Right lobe of liver (tissue), 6 donors: ENCODE measurements at regions not wholly inside any gene's neighbourhood (a gene's known extent, or its start where the extent isn't known, plus 50 kb on each side); places are given as distances from the start of the nearest gene placed in this dataset.

ENCODE experiments used
- ATAC-seq, 4 donors: fragments of 200-7000 bp; cut with Tn5 transposase; one replicate each; pipeline ENCODE4 v1.9.1; 2020; ENCODE audit warnings: mild to moderate bottlenecking in 4 of 4, moderate library complexity in 4 of 4
- DNase-seq, 3 donors: peaks; one replicate each; pipeline ENCODE4 v3.0.0-alpha.2; 2020
- H3K27ac ChIP-seq, 3 donors: fragments of 200-600 bp; one replicate each; pipeline ENCODE4 v1.8.0; 2022
- H3K27me3 ChIP-seq, 2 donors: fragments of 200-600 bp; one replicate each; pipeline ENCODE4 v1.8.0; 2022
- H3K36me3 ChIP-seq, 4 donors: fragments of 200-600 bp; sonication (generic) in 1 of 4; one replicate each; pipeline versions ENCODE4 v1.5.1 to v1.8.0; 2017 to 2022; ENCODE audit warnings: control low read depth in 1 of 4
- H3K4me1 ChIP-seq, 4 donors: fragments of 200-600 bp; sonication (generic) in 1 of 4; one replicate each; pipeline versions ENCODE4 v1.5.1 to v1.8.0; 2017 to 2022; ENCODE audit warnings: control low read depth in 1 of 4
- H3K4me3 ChIP-seq, 3 donors: fragments of 200-600 bp; one replicate each; pipeline ENCODE4 v1.8.0; 2022
- H3K9me3 ChIP-seq, 4 donors: fragments of 200-600 bp; sonication (generic) in 1 of 4; one replicate each; pipeline versions ENCODE4 v1.5.1 to v1.8.0; 2017 to 2022; ENCODE audit warnings: control low read depth in 1 of 4
- CTCF ChIP-seq, 4 donors: fragments of 200-600 bp in 3 of 4; fragments of 450-650 bp in 1 of 4; IDR thresholded peaks; one replicate each; pipeline versions ENCODE4 v1.5.1 to v1.8.0; 2016 to 2022; ENCODE audit warnings: antibody characterized with exemption in 4 of 4, mild to moderate bottlenecking in 2 of 4
- POLR2A ChIP-seq: fragments of 450-650 bp; IDR thresholded peaks from one replicate; pipeline ENCODE4 v1.6.1; 2017; ENCODE audit warnings: antibody characterized with exemption, mild to moderate bottlenecking
- WGBS: methylation state at CpG from one replicate; pipeline ENCODE4 v1.1.6; 2018; ENCODE audit warnings: low coverage, low lambda C conversion rate; ENCODE audit not compliant: insufficient coverage; ENCODE audit errors: missing lambda C conversion rate; 5-methylcytosine and 5-hydroxymethylcytosine counted together
- intact Hi-C, 2 donors: fragments of 100-400 bp; cut with DNase I; formaldehyde crosslinking; loops; one replicate each; pipeline versions ENCODE4 v1.11.2 to v1.14.1; 2022
- donor health status: DM: no; HTN: yes; CAD: no.
- donor health status: DM: no; HTN: no; CAD: no.
- donor health status: DM: no; HTN: no; CAD: no.
- donor health status: DM: no; HTN: yes; CAD: no.
- donor health status: DM: no; HTN: yes; CAD: no.

- 61% methylated on average over 4 of the region's 4 CpGs for WGBS
Observed at GRCh38 chr3:59319442-59319841, 269.6 kb upstream of the CFAP20DC start.

GRCh38 chr3:59318881-59319280 is 269.1 kb upstream of the CFAP20DC start:
- H3K36me3 ChIP-seq: no peaks in the 10 kb centered on the region
- no peak for ATAC-seq
- no peak for DNase-seq
- no peak for TF ChIP-seq CTCF (IDR thresholded peaks at IDR 0.05)
- TF ChIP-seq POLR2A: no peak
- H3K4me3 ChIP-seq: no peak overlapping the region
- H3K9me3 ChIP-seq: no peaks in the 10 kb centered on the region
- peaks cover 0 to 9% (median under 1%) of the 10 kb centered on the region in 4 donors for H3K4me1 ChIP-seq
- intact Hi-C loops: no loop called here
- WGBS: 41% methylated on average over 1 of the region's 1 CpG
- H3K27me3 ChIP-seq: no peaks in the 10 kb centered on the region
- H3K27ac ChIP-seq: no peak overlapping the region

More at GRCh38 chr3:59319442-59319841, 269.6 kb upstream of the CFAP20DC start:
- peaks cover 0 to 9% (median under 1%) of the 10 kb centered on the region in 4 donors for H3K4me1 ChIP-seq
- no peak overlapping the region for H3K27ac ChIP-seq
- no peak for TF ChIP-seq POLR2A
- no peak for TF ChIP-seq CTCF (IDR thresholded peaks at IDR 0.05)
- no peak for DNase-seq
- H3K36me3 ChIP-seq: no peaks in the 10 kb centered on the region
- ATAC-seq: no peak
- no peak overlapping the region for H3K4me3 ChIP-seq
- H3K9me3 ChIP-seq: no peaks in the 10 kb centered on the region
- no peaks in the 10 kb centered on the region for H3K27me3 ChIP-seq
- intact Hi-C loops: no loop called here

- Histone ChIP-seq H3K27me3 (no peaks in the 10 kb centered on the region), H3K36me3 (no peaks in the 10 kb centered on the region), H3K9me3 (no peaks in the 10 kb centered on the region), H3K4me1 (peaks cover 0 to 9% (median 0%) of the 10 kb centered on the region in 4 donors), H3K27ac (no peak overlapping the region), H3K4me3 (no peak overlapping the region)
- TF ChIP-seq CTCF (IDR thresholded peaks at IDR 0.05): no peak
- TF ChIP-seq POLR2A: no peak
- intact Hi-C loops: no loop called here
- ATAC-seq (no peak), DNase-seq (no peak)
- 78% methylated on average over 4 of the region's 6 CpGs for WGBS
Observed at GRCh38 chr3:59317386-59317785, 267.6 kb upstream of the CFAP20DC start.

DNA sequence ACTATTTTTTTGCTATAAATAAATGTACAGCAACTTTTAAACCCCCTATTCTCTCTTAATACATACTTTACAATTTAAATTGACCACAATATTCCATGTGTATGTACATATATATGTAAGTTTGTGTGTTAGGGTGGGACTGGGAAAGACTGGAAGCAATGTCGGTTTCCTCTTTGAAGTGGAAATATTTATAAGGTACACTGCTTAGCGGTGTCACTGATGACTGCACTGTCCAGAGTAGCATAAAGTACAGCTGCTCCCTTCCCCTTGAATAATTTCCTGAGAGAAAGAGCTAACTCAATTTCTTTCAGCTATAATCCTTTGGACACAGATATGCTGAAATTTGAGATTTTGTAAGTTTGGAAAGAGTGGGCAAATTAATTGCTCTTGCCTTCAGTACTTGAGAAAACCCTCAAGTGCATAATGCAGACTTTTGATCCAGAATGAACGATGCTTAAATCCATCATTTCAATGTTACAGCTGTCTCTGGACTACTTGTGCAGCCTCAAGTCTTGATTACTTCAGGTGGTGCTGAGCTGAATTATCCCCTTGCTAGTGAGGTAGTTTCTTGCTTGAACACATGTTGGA is 267.0 kb upstream of the CFAP20DC start:
- intact Hi-C loops: no loop called here
- 89% methylated on average over 2 of the region's 3 CpGs for WGBS
- H3K27me3 ChIP-seq: no peaks in the 10 kb centered on the region
- DNase-seq (no peak), ATAC-seq (no peak)
- H3K4me3 ChIP-seq: no peak overlapping the region
- TF ChIP-seq CTCF (IDR thresholded peaks at IDR 0.05) (no peak), POLR2A (no peak)
- no peaks in the 10 kb centered on the region for H3K9me3 ChIP-seq
- H3K4me1 ChIP-seq: peaks cover 0 to 9% (median 0%) of the 10 kb centered on the region in 4 donors
- H3K36me3 ChIP-seq: no peaks in the 10 kb centered on the region
- H3K27ac ChIP-seq: no peak overlapping the region
